Ishikawa (cell line): ENCODE measurements at regions not wholly inside any gene's neighbourhood (a gene's known extent, or its start where the extent isn't known, plus 50 kb on each side); places are given as distances from the start of the nearest gene placed in this dataset.

ENCODE experiments used
- CREB1 ChIP-seq: IDR thresholded peaks from 2 replicates; pipeline ENCODE4 v1.6.1; 2012; ENCODE audit warnings: low read depth
- EP300 ChIP-seq: IDR thresholded peaks from 2 replicates; pipeline ENCODE4 v1.6.1; 2012; ENCODE audit warnings: borderline replicate concordance
- FOXM1 ChIP-seq: IDR thresholded peaks from 2 replicates; pipeline ENCODE4 v1.6.1; 2012; ENCODE audit warnings: low read depth, borderline replicate concordance
- NFIC ChIP-seq: IDR thresholded peaks from 2 replicates; pipeline ENCODE4 v1.6.1; 2012
- RAD21 ChIP-seq: IDR thresholded peaks from 2 replicates; pipeline ENCODE4 v1.6.1; 2012; ENCODE audit warnings: low read depth
- REST ChIP-seq: IDR thresholded peaks from 2 replicates; pipeline ENCODE4 v1.6.1; 2012; ENCODE audit warnings: low read depth, mild to moderate bottlenecking
- TCF12 ChIP-seq: IDR thresholded peaks from 2 replicates; pipeline ENCODE4 v1.6.1; 2012; ENCODE audit warnings: low read depth
- YY1 ChIP-seq: IDR thresholded peaks from 2 replicates; pipeline ENCODE4 v1.6.1; 2012; ENCODE audit warnings: low read depth
- ZBTB7A ChIP-seq: IDR thresholded peaks from 2 replicates; pipeline ENCODE4 v1.6.1; 2012; ENCODE audit warnings: low read depth
- TF ChIP-seq, protein P1 (sequence below): IDR thresholded peaks from 2 replicates; pipeline ENCODE4 v1.6.1; 2012
- TF ChIP-seq, protein P2 (sequence below): IDR thresholded peaks from 2 replicates; pipeline ENCODE4 v1.6.1; 2012

DNA sequence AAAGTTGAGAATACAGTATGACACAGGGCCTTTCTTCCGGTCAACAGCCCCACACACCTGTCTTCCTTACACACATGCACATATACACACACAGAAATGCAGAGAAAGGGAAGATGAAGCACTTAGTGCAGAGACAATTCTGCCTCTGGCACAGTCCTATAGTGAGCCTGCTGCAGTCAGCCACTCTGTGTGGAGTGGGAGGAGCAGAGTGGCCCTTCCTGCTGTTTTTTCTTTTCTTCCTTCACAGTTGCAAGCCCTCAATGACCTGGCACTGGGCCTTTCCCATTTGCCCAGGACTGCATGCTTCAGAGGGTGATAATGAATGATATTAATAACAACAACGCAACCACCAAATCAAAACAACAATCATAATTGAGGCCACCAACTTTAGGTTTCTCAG, 527.0 kb upstream of the B3GAT1 start:
- TF ChIP-seq REST = no peak
- TF ChIP-seq EP300 = no peak
- no peak for TF ChIP-seq CREB1
- TF ChIP-seq TCF12 = no peak
- TF ChIP-seq, protein P1, sequence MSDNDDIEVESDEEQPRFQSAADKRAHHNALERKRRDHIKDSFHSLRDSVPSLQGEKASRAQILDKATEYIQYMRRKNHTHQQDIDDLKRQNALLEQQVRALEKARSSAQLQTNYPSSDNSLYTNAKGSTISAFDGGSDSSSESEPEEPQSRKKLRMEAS = no peak
- TF ChIP-seq ZBTB7A = no peak
- TF ChIP-seq FOXM1 = no peak
- TF ChIP-seq, protein P2, sequence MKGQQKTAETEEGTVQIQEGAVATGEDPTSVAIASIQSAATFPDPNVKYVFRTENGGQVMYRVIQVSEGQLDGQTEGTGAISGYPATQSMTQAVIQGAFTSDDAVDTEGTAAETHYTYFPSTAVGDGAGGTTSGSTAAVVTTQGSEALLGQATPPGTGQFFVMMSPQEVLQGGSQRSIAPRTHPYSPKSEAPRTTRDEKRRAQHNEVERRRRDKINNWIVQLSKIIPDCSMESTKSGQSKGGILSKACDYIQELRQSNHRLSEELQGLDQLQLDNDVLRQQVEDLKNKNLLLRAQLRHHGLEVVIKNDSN = no peak
- TF ChIP-seq YY1 = no peak
- no peak for TF ChIP-seq RAD21
- TF ChIP-seq NFIC = no peak
